AML-193 (cell line): ENCODE measurements at regions not wholly inside any gene's neighbourhood (a gene's known extent, or its start where the extent isn't known, plus 50 kb on each side); places are given as distances from the start of the nearest gene placed in this dataset.

Experiments used
- DNase-seq, 2 experiments: peaks; one replicate each; lab custom pipeline; 2025; lab: John Stamatoyannopoulos, UW

DNA sequence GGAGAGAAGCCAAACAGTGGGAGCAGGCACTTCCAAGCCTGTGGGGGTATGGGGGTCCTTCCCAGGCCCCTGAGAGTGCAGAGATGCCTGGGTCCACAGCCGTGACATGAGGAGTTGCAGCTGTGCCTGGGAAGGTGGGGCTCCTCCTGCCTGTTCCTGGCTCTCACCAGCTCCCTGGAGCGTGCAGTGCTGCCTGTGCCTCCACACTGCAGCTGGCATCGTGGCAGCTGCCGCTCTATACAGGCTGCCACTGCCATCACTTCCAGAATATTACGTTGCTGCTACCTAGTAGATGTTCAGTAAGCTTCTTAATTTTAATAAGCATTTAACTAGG lies 223.7 kb downstream of the KCNC2 start:
- DNase-seq: no peak

DNA sequence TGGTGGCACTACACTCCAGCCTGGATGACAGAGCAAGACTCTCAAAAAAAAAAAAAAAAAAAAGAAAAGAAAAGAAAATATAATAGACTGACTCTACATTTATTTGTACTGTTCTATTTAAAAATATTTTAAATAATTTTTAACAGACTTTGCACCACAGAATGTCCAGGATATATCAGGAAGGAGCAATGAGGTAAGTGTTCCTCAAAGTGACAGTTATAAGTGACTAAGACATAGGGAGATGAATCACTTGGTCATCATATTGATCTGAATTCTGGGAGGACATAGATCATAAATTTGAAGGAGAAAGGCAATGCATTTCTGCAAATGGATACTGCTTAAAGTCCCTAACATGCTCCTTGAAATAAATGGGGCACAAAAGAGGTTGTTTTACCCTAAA lies 221.5 kb downstream of the KCNC2 start:
- no peak for DNase-seq
